Stimulated activated CD4-positive, alpha-beta T cell treated with anti-CD3 and anti-CD28 coated beads, Interleukin-15, amount 100 ng/mL, for 48 hours (primary cell): ENCODE measurements at regions not wholly inside any gene's neighbourhood (a gene's known extent, or its start where the extent isn't known, plus 50 kb on each side); places are given as distances from the start of the nearest gene placed in this dataset.
"Not testable (repeated sequence)": the region's sequence is repeated elsewhere in the genome, so short reads cannot be mapped to it uniquely, and the experiment has no call there.

ENCODE experiments used
- DNase-seq, 2 donors: peaks; one replicate each; pipeline ENCODE4 v3.0.0-alpha.2; 2020; ENCODE audit warnings: low read depth in 2 of 2

GRCh38 chr6:40887079-40887791 is 151.8 kb downstream of the UNC5CL start:
- no peak for DNase-seq

GRCh38 chr6:40885139-40885774 is 153.8 kb downstream of the UNC5CL start:
- DNase-seq: no peak

- DNase-seq: no peak
These were observed 156.6 kb downstream of the UNC5CL start for GRCh38 chr6:40882323-40882997.

GRCh38 chr6:40881501-40881900 is 157.5 kb downstream of the UNC5CL start:
- DNase-seq: no peak

- DNase-seq: no peak
These were observed 158.1 kb downstream of the UNC5CL start for GRCh38 chr6:40880906-40881305.

GRCh38 chr6:40879169-40879568 is 159.9 kb downstream of the UNC5CL start:
- DNase-seq: no peak

GRCh38 chr6:40877362-40877761 is 161.7 kb downstream of the UNC5CL start:
- DNase-seq: peak; percentile 42 to 45

- no peak for DNase-seq
These were observed 162.7 kb downstream of the UNC5CL start for GRCh38 chr6:40876336-40876735.

GRCh38 chr6:40874495-40874894 is 164.5 kb downstream of the UNC5CL start:
- no peak for DNase-seq

- no peak for DNase-seq
These were observed 167.6 kb downstream of the UNC5CL start for GRCh38 chr6:40871424-40871823.

GRCh38 chr6:40868089-40868865 is 170.7 kb downstream of the UNC5CL start:
- DNase-seq: not testable (repeated sequence)

GRCh38 chr6:40867527-40867926 is 171.5 kb downstream of the UNC5CL start:
- not testable (repeated sequence) for DNase-seq

- DNase-seq: not testable (repeated sequence)
These were observed 173.8 kb downstream of the UNC5CL start for GRCh38 chr6:40865259-40865658.

- no peak for DNase-seq
These were observed 178.6 kb downstream of the UNC5CL start for GRCh38 chr6:40860443-40860842.

- DNase-seq: no peak
These were observed 182.8 kb downstream of the UNC5CL start for GRCh38 chr6:40856271-40856670.

- no peak for DNase-seq
These were observed 183.7 kb downstream of the UNC5CL start for GRCh38 chr6:40855168-40855880.

GRCh38 chr6:40854592-40854991 is 184.4 kb downstream of the UNC5CL start:
- DNase-seq: no peak

GRCh38 chr6:40852779-40853373 is 186.1 kb downstream of the UNC5CL start:
- peak in 1 of 2 donors; percentile 12 for DNase-seq

- no peak for DNase-seq
These were observed 189.5 kb downstream of the UNC5CL start for GRCh38 chr6:40849546-40849945.

GRCh38 chr6:40848868-40849514 is 190.0 kb downstream of the UNC5CL start:
- DNase-seq: no peak

GRCh38 chr6:40848038-40848437 is 191.0 kb downstream of the UNC5CL start:
- DNase-seq: no peak
